Endothelial cell of umbilical vein (primary cell): ENCODE measurements at regions not wholly inside any gene's neighbourhood (a gene's known extent, or its start where the extent isn't known, plus 50 kb on each side); places are given as distances from the start of the nearest gene placed in this dataset.

Experiments
- GATA2 ChIP-seq: IDR thresholded peaks from 2 replicates; pipeline ENCODE4 v1.7.0; 2011; ENCODE audit warnings: low read depth, mild to moderate bottlenecking, moderate library complexity, mixed read lengths, low read length; ENCODE audit not compliant: insufficient read length, insufficient read depth
- JUN ChIP-seq: IDR thresholded peaks from 2 replicates; pipeline ENCODE4 v1.6.1; 2011; ENCODE audit warnings: borderline replicate concordance, low read depth; ENCODE audit not compliant: insufficient read length, insufficient read depth
- POLR2A ChIP-seq: IDR thresholded peaks from 2 replicates; pipeline ENCODE4 v1.6.1; 2012; ENCODE audit warnings: low read depth, mild to moderate bottlenecking, control low read depth, low read length
- TF ChIP-seq, protein P1 (sequence below), 2 donors: IDR thresholded peaks; 1 replicate in 1 of 2; 2 replicates in 1 of 2; pipeline ENCODE4 v1.5.1; 2011; ENCODE audit warnings: low read length in 2 of 2, mild to moderate bottlenecking in 2 of 2, moderate library complexity in 2 of 2, control low read depth in 1 of 2, inconsistent platforms in 1 of 2, low read depth in 1 of 2; ENCODE audit not compliant: insufficient read depth in 1 of 2; ENCODE audit errors: extremely low read depth in 1 of 2

DNA sequence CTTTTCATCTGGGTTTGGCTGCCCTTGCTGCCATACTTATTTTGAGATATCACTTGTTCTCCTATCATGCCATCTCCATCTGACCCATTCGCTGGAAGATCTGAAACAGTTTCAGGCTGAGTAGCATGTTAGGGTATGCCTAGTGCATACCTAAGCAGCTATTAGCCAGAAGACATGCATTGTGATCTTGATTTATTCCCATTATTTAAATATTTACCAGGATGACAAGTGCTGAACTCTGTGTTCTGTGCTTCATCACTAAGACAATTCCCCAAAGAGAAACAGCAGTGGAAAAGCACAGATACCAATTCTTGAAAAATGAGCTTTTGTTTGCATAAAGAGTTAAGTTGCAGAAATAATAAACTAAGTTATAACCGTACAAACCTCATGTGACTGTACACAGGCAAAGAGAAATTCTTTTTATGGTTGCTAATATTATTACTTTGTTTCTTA, 271.0 kb upstream of the ARSJ start:
- TF ChIP-seq, protein P1, sequence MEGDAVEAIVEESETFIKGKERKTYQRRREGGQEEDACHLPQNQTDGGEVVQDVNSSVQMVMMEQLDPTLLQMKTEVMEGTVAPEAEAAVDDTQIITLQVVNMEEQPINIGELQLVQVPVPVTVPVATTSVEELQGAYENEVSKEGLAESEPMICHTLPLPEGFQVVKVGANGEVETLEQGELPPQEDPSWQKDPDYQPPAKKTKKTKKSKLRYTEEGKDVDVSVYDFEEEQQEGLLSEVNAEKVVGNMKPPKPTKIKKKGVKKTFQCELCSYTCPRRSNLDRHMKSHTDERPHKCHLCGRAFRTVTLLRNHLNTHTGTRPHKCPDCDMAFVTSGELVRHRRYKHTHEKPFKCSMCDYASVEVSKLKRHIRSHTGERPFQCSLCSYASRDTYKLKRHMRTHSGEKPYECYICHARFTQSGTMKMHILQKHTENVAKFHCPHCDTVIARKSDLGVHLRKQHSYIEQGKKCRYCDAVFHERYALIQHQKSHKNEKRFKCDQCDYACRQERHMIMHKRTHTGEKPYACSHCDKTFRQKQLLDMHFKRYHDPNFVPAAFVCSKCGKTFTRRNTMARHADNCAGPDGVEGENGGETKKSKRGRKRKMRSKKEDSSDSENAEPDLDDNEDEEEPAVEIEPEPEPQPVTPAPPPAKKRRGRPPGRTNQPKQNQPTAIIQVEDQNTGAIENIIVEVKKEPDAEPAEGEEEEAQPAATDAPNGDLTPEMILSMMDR (IDR thresholded peaks at IDR 0.05; ENCODE audit: extremely low read depth in 1 of 2, insufficient read depth in 1 of 2, low read depth in 1 of 2, low read length in 2 of 2) = no peak
- TF ChIP-seq GATA2 = no peak
- TF ChIP-seq POLR2A = no peak
- no peak for TF ChIP-seq JUN
